Stimulated activated CD8-positive, alpha-beta memory T cell treated with anti-CD3 and anti-CD28 coated beads, Interleukin-15, amount 100 ng/mL, for 24 hours (primary cell): ENCODE measurements at regions not wholly inside any gene's neighbourhood (a gene's known extent, or its start where the extent isn't known, plus 50 kb on each side); places are given as distances from the start of the nearest gene placed in this dataset.

ENCODE experiments used
- DNase-seq: peaks from one replicate; pipeline ENCODE4 v3.0.0-alpha.2; 2020; ENCODE audit warnings: low read depth

DNA sequence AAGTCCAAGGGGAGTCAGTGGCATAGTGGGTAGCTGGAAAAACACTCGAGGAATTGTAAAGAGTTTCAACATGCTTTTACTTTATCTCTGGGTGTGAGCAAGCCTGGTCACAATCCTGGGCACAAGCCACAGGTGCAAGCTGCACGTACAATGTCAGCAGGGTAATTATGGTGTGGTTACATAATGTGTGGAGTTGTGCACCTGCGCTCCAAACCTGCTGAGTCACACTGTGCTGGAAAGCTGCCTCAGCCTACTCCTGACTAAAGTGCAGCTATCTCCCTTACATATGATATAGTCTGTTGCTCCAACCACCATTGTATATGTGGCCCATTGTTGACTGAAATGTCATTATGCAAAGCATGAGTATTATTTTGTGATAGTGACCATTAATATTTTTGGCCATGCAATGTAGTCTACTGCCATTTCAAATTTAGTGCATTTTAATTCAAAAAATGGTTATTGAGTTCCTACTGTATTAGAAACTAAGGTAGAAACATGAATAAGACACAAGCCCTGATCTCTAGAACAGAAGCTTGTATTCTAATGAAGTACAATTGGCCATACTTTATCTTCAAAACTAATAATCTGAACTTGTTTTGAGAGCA lies 160.9 kb upstream of the SLC30A5 start:
- no peak for DNase-seq

DNA sequence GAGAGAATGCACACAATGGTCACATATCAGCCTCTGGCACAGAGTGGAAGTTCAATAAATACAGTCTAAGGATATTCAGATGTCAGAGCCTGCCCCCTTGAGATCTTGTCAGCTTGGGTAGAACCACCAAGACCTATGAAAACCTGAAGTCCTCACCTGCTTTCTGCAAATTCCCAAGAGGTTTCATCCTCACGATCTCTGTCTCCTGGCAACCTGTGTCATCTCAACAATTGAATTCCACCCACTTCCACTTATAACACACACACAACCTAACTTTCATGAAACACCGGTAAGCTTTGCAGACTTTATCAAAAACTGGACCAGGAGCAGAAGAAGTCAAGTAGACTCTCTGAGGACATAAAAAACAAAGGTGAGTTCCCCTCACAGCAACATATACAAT lies 151.6 kb upstream of the SLC30A5 start:
- no peak for DNase-seq

DNA sequence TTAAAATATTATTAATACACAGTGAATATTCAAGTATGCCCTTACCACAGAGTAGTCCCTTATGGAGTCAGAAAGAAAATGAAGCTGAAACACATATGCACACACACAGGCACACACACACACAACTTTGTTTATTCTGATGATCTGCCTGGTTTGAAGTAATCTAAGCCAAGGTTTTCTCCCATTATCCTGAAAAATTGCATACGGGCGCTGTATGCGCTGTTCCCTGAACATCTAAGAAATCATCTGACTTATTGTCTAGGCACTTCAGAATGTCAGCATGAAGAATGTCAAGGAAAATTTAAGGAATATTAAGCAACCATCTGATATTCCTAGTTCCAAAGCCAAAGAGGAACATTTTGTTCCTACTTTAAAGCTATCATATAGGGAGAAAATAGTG lies 147.1 kb upstream of the SLC30A5 start:
- no peak for DNase-seq

DNA sequence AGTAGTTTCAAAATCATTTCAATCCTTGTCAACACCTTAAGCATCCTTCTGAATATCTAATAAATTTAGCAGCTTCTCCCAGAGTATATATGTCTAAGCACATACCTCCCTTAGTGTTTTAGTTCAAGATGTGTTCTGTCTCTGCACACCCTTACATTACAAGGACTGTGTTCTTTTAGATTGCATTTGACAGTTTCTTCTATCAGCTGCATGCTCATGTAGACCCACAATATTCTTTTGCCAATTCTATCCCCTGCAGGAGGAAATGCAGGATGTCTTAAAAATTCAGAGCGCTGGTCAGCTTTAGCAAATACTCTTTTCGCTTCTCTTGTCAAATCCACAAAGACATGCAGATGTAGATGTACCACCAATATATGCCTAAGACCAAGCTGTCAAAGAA lies 145.8 kb upstream of the SLC30A5 start:
- DNase-seq, result no peak

DNA sequence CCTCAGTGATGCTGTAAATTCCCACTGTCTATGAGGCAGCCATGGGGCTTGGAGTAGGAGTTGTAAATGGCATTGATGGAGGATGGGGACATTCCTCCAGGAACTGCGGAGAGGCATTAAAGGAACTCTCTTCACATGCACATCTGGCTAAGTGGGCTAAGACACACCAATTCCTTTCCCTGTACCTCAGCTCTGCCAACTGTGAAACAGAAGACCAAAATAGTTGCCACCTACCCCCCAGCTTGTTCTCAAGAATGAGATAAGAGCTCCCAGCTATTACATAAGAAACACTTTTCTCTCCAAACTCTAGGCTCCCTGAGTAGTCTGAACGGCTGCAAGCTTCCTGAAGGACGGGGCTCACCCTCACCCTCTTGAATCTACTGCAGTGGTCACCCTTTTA lies 144.6 kb upstream of the SLC30A5 start:
- no peak for DNase-seq

DNA sequence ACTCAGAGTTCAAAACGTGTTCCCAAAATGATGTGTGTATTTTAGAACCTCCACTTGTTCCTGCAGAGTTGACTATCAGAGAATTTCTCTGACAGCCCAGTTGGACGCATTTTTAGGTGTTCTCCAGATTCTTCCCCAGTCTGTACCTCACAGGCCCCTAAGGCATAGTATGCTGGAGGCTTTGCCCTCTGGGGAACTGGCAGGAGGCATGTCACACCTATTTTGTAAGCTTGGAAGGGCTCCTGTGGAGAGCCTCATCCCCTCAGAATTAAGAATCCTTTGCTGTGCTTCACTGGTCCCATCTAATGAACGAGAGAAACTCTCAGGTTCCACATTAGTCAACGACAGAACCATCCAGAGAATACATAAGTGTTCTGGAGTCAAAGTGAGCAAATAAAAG lies 144.1 kb upstream of the SLC30A5 start:
- no peak for DNase-seq

DNA sequence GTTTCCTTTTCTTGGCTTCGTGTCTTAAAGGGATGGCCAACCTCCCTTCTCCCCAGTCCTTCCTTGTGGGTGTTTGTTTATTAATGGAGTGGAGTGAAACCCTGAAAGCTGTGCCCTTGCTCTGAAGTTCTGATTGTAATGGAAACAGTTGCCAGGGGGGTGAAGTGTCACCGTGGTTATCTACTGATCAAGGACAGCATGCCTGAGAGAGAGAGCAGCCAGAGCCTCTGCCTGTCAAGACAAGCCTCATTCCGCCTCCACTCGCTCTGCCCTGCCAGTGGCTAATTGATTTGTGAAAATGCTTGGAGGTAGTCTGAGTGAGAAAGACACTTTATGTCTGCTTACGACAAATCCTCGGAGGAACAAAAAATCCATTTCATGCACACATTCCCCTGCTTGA lies 143.7 kb upstream of the SLC30A5 start:
- DNase-seq, result no peak

DNA sequence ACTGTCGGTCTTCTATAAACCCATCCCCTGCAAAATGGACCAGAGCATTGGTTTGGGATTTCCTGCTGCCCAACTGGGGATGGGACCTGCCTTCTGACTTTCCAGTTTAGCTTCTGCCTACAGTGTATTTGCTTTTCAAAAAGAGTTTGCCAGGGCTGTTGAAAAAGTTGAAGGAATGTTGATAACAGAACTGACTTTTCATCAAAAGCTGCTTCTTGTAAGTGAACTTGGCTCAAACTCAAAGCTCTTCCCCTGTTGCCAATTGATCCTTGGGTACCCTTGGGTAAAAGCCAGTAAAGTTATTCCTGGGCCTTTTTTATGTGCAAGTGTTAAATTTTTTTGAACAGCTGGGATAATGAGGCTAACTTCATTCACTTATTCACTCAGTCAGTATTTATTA lies 142.9 kb upstream of the SLC30A5 start:
- no peak for DNase-seq

DNA sequence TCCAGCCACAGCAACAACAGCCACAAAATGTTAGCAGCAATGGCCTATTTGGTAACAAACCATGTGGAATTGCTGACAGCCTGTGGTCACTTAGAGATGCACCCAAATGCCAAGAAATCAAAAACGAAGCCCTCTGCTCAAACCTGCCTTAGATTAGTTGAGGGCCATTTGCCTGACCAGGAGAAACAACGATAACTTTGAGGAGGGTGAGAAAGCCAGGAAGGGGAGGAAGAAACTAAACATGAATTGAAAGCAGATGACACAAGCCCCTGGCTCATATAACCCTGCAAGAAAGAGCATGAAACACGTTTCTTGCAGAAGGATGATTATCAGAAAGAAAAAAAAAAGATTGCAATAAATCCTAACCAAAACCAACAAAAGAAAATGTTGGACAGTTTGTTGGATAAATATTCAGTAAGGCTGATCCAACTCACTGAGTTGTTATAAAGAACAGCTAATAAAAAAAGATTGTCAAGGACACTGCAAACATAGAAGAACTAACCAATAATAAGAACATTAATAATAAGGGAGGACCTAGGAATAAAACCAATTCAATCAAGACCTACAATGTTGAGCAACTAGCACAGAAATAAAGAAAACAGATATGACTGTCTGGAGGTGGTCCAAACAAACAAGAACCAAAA lies 140.5 kb upstream of the SLC30A5 start:
- DNase-seq, result no peak

DNA sequence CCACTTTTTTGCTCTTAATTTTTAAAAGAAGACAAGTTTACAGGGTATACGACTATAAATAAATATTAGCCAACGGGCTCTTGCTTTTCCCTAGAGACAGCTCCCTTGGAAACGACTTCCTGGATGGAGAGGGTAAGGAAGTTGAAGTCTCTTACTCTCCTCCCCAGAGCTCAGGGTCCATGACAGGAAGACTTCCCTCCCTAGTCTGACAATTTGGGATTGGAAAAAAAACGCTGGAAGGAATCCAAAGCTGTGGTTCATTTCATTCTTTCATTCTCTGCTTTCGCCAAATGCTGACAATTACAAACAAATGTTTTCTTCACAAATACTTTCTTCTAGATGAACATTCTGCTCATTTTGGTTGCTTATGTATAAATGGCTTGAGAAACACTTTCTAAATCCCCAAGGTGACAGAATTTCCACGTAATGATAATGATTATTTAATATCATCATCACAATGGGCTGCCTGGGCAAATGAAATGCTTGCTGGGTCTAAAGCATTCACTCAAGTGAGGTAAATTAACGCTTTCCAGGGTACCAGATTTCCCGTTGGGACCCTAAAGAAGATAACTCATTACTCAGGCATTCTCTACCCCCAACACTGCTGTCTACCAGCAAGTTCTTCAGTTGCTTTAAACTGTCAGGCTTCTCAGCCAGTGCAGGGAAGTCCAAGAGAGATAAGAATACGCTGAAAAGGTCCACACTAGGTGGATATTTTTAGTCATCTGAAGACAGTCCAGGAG lies 139.8 kb upstream of the SLC30A5 start:
- DNase-seq, result no peak

DNA sequence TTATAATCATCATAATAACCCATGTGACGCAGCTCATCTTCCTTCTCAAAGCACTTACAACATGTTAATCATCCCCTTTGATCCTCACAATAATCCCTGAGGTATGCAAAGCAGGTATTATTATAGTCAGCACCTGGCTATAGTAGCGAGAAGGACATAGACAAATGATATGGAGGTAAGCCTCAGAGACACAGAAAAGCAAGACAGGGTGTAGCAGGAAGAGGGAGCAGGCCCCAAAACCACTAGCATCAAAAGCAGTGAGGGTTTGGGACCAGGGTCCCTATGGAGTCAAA lies 139.2 kb upstream of the SLC30A5 start:
- no peak for DNase-seq

DNA sequence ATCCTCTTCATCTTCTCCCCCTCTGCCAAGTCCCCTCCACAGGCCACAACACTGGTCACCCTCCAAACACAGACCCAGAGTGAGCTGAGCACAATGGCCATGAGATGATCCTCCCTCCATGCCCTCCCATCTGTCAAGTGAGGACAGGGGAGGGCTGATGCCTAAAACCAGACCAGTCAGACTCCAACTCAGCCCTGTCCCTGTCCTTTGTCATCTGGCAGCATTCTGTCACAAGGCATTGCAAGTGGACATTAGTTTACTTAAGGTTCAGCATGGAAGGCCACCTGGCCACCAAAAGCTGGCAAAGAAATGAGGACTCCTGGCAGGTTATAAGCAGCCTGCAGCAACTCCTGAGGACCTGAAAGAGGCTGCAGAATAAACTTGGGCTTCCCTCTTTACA lies 136.2 kb upstream of the SLC30A5 start:
- DNase-seq, result no peak

DNA sequence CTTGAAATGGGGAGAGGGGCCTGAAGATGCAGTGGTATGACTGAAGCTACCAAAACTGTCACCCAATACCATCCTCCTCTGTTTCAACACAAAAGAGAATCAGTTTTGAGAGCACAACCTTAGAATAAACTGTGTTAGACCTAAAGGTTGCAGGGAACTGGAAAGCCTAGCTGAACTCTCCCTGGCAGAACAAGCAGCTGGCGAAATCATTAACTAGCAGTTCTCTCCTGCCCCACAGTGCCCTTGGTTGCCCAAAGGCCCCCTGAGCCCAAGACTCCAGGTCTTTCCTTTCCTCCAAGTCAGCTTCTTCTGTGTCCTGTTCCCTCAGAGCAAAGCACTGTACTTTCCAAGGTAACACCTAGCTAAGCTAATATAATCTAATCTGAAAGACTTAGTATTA lies 135.4 kb upstream of the SLC30A5 start:
- DNase-seq, result no peak

DNA sequence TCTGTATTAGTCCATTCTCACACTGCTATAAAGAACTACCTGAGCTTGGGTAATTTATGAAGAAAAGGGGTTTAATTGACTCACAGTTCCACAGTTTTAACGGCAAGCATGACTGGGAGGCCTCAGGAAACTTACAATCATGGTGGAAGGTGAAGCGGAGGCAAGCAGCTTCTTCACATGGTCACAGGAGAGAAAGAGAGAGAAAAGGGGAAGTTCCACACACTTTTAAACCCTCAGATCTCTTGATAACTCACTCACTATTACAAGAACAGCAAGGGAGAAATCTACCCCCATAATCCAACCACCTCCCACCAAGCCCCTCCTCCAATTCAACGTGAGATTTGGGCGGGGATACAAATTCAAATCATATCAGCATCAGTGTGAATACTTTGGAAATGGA lies 133.4 kb upstream of the SLC30A5 start:
- DNase-seq, result no peak

DNA sequence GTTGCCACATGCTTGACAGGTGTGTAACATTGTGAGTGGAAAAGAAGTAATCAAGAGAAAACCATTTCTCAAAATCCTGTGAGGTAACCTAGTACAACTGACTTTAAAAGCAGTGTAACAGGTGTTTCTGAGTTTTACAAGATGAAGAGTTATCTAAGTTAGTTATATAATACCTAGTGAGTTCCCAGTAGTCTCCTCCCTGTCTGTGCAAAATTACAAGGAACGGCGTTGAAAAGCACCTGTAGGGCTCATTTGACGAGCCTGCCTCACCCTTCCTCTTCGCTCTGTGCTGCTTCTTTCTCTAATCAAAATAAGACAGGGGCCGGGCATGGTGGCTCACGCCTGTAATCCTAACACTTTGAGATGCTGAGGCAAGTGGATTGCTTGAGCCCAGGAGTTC lies 132.9 kb upstream of the SLC30A5 start:
- DNase-seq, result no peak

DNA sequence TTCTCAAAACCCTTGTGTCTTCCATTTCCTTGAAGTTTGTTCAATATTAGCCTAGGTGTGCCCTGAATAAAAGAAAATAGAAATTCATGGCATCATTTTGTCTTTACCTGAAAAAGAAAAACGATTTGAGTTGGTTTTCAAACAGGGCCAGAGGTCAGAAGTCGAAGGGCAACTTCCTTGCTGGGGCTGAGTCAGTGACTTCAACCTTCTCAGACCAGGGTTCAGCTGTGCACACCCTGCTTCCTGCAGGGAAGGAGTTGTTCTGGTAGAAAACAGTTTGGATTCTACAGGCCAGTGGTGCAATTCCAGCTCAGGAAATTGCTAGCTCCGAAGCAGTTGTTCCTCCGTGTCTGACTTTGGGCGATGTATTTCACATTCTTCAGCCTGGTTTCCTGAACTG lies 132.1 kb upstream of the SLC30A5 start:
- no peak for DNase-seq

DNA sequence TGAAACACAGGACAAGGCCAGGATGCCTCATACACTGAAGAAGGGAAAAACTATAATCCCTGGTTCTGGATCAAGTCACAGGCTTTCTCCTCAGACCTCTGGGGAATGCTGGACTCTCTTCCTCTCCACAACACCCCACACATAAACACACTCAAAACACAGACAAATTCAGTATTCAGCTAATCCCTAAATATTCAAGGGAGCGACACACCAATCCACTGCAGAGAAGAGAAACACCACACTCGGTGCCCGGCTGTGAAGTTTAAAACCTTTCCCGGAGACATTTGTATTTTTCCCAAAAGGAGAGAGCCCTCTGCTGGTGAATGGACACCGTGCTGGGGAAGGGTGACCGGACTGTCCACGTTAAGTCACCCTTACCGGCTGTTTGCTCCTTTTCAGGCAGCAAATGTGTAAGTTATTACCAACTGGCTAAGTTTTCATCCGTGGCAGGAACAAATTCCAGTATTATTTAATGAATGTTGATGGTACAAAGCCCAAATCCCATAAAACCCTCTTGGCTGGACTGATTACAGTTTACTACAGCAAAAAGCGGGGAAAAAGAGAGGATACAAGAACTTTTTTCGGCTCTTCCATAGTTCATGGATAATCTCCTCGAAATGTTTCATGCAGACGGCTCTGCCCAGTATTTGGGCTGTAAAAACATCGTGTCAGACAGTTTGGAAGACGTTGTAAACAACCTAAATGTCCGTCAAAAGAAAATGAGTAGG lies 130.9 kb upstream of the SLC30A5 start:
- no peak for DNase-seq

DNA sequence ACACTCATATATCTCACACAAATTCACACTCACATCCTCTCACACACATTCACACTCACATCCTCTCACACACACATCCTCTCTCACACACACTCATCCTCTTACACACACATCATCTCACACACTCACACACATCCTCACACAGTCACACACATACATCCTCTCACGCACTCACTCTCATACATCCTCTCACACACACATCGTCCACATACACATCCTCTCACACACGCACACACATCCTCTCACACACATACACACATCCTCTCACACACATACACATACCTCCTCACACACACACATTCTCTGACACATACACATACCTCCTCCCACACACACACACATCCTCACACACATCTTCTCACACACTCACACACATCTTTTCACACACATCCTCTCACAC lies 129.1 kb upstream of the SLC30A5 start:
- DNase-seq, result no peak

DNA sequence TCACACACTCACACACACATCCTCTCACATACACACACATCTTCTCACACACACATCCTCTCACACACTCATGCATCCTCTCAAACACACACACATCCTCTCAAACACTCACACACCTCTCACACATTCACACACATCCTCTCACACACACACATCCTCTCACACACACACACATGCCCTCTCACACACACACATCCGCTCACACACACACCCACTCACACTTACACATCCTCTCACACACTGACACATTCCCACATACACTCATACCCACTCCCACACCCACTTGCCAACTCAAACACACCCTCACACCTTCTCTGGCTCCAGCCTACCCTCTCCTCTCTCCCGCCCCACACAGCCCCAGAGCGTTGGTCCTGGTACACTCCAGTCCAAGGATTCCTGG lies 127.9 kb upstream of the SLC30A5 start:
- DNase-seq, result no peak

DNA sequence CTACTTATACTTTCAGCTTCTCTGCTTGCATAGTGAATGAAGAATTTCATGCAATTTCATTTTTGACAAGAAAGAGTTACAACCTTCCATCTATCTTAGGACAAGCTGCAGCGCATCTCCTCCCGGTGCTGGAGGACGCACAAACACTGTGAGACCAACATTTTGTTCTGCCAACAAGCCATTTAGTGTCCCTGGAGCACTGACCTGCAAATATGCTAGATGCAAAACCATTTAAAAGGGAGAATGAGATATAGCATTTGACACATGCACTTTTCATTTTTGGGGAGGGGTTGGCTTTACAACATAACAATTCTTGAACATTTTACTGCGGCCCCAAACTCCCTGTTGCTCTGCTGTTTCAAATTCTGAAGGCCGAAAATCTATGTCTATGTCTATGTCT lies 127.2 kb upstream of the SLC30A5 start:
- DNase-seq, result no peak

DNA sequence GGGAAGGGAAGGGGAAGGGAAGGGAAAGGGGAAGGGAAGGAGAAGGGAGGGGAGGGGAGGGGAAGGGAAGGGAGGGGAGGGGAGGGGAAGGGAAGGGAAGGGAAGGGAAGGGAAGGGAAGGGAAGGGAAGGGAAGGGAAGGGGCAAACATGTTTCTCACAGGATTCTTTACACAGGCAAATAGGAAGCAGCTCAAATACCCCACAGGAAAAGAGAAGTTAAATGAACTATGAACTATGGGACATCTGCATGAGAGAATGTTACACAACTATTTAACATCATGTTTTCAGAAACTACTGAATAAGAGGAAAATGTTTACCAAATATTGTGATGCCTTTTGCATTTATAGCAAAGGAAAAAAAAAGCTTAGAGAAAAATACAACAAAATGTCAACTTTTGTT lies 125.4 kb upstream of the SLC30A5 start:
- DNase-seq, result no peak

DNA sequence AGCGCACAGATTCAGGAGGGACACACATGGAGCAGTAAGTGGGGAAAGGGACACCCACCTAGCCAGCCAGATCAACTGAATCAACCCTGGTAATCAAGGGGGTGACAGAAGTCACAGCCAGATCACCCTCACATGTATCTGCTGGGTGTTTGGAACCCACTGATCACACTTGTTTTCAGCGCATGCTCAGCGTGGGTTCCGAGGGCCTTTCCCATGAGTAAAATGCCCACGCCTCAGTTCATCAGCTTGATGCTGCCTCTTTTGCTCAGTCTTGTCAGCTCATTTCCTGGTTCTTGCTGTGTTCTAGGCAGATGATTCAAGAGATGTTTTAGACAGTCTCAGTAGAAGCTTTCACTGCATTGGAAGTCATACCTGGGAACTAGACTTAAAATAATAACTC lies 123.2 kb upstream of the SLC30A5 start:
- no peak for DNase-seq

DNA sequence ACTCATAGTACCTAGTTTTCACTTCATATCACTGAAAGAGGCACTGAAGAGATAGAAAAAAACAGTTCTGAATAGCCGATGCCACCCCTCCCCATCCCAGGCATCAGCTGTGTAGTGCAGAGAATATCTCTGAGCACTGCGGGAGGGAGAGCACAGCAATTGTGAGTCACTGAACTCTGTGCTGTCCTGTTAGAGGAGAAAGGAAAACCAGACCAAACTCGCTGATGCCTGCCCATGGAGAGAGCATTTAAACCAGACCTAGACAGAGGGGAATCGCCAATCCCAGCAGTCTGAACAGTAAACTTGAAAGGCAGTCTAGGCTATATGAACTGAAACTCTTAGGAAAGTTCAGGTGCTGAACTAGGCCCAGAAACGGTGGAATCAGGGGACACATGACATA lies 120.1 kb upstream of the SLC30A5 start:
- DNase-seq, result no peak
